PFSK-1 (cell line): ENCODE measurements at regions not wholly inside any gene's neighbourhood (a gene's known extent, or its start where the extent isn't known, plus 50 kb on each side); places are given as distances from the start of the nearest gene placed in this dataset.

Experiments used
- POLR2AphosphoS5 ChIP-seq: IDR thresholded peaks from 2 replicates; pipeline ENCODE4 v1.6.1; 2012; ENCODE audit warnings: low read depth, mild to moderate bottlenecking, control low read depth, low read length, moderate library complexity
- TF ChIP-seq, protein P1 (sequence below), 2 experiments: IDR thresholded peaks; 2 replicates each; pipeline versions ENCODE4 v1.6.1 to v1.8.0; 2011 to 2012; ENCODE audit warnings: low read depth in 2 of 2, low read length in 2 of 2, control low read depth in 1 of 2, inconsistent platforms in 1 of 2, mild to moderate bottlenecking in 1 of 2, moderate library complexity in 1 of 2; ENCODE audit not compliant: insufficient read depth in 1 of 2

GRCh38 chr12:20105943-20106342 is 262.4 kb upstream of the PDE3A start:
- no peak for TF ChIP-seq POLR2AphosphoS5
- TF ChIP-seq, protein P1, sequence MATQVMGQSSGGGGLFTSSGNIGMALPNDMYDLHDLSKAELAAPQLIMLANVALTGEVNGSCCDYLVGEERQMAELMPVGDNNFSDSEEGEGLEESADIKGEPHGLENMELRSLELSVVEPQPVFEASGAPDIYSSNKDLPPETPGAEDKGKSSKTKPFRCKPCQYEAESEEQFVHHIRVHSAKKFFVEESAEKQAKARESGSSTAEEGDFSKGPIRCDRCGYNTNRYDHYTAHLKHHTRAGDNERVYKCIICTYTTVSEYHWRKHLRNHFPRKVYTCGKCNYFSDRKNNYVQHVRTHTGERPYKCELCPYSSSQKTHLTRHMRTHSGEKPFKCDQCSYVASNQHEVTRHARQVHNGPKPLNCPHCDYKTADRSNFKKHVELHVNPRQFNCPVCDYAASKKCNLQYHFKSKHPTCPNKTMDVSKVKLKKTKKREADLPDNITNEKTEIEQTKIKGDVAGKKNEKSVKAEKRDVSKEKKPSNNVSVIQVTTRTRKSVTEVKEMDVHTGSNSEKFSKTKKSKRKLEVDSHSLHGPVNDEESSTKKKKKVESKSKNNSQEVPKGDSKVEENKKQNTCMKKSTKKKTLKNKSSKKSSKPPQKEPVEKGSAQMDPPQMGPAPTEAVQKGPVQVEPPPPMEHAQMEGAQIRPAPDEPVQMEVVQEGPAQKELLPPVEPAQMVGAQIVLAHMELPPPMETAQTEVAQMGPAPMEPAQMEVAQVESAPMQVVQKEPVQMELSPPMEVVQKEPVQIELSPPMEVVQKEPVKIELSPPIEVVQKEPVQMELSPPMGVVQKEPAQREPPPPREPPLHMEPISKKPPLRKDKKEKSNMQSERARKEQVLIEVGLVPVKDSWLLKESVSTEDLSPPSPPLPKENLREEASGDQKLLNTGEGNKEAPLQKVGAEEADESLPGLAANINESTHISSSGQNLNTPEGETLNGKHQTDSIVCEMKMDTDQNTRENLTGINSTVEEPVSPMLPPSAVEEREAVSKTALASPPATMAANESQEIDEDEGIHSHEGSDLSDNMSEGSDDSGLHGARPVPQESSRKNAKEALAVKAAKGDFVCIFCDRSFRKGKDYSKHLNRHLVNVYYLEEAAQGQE (IDR thresholded peaks at IDR 0.05; ENCODE audit: insufficient read depth in 1 of 2, low read depth in 2 of 2, low read length in 2 of 2), result no peak
